ENCODE measurements at regions not wholly inside any gene's neighbourhood (a gene's known extent, or its start where the extent isn't known, plus 50 kb on each side); places are given as distances from the start of the nearest gene placed in this dataset.

GRCh38 chr17:74052993-74053711, 150.3 kb upstream of the RPL38 start:
- no peak for DNase-seq (ENCODE audit: low read depth)

GRCh38 chr17:74053712-74054078, 149.8 kb upstream of the RPL38 start:
- no peak for DNase-seq (ENCODE audit: low read depth)

GRCh38 chr17:74054249-74054648, 149.2 kb upstream of the RPL38 start:
- no peak for DNase-seq (ENCODE audit: low read depth)

GRCh38 chr17:74055508-74056160, 147.8 kb upstream of the RPL38 start:
- no peak for DNase-seq (ENCODE audit: low read depth)

- no peak for DNase-seq (ENCODE audit: low read depth)
Observed at GRCh38 chr17:74059479-74060240, 143.8 kb upstream of the RPL38 start.

- DNase-seq (ENCODE audit: low read depth) = no peak
Observed at GRCh38 chr17:74061758-74062157, 141.7 kb upstream of the RPL38 start.

- no peak for DNase-seq (ENCODE audit: low read depth)
Observed at GRCh38 chr17:74062234-74062633, 141.2 kb upstream of the RPL38 start.

- no peak for DNase-seq (ENCODE audit: low read depth)
Observed at GRCh38 chr17:74063439-74063838, 140.0 kb upstream of the RPL38 start.

- no peak for DNase-seq (ENCODE audit: low read depth)
Observed at GRCh38 chr17:74070374-74070773, 133.1 kb upstream of the RPL38 start.

- no peak for DNase-seq (ENCODE audit: low read depth)
Observed at GRCh38 chr17:74070998-74071679, 132.3 kb upstream of the RPL38 start.

- DNase-seq (ENCODE audit: low read depth) = no peak
Observed at GRCh38 chr17:74072340-74072739, 131.1 kb upstream of the RPL38 start.

GRCh38 chr17:74076446-74076845, 127.0 kb upstream of the RPL38 start:
- DNase-seq (ENCODE audit: low read depth) = no peak

GRCh38 chr17:74077231-74077630, 126.2 kb upstream of the RPL38 start:
- no peak for DNase-seq (ENCODE audit: low read depth)

GRCh38 chr17:74078363-74078941, 125.0 kb upstream of the RPL38 start:
- no peak for DNase-seq (ENCODE audit: low read depth)

GRCh38 chr17:74079537-74080300, 123.8 kb upstream of the RPL38 start:
- no peak for DNase-seq (ENCODE audit: low read depth)

- DNase-seq (ENCODE audit: low read depth) = no peak
Observed at GRCh38 chr17:74080656-74081582, 122.6 kb upstream of the RPL38 start.

GRCh38 chr17:74082886-74083285, 120.6 kb upstream of the RPL38 start:
- DNase-seq (ENCODE audit: low read depth) = no peak

GRCh38 chr17:74083321-74083720, 120.2 kb upstream of the RPL38 start:
- no peak for DNase-seq (ENCODE audit: low read depth)

GRCh38 chr17:74085434-74085833, 118.0 kb upstream of the RPL38 start:
- no peak for DNase-seq (ENCODE audit: low read depth)

GRCh38 chr17:74087002-74087585, 116.4 kb upstream of the RPL38 start:
- no peak for DNase-seq (ENCODE audit: low read depth)

Measured in activated T-helper 1 cell treated with Interleukin-2 at 50 U/mL for 16 hours (primary cell).